ENCODE measurements at regions not wholly inside any gene's neighbourhood (a gene's known extent, or its start where the extent isn't known, plus 50 kb on each side); places are given as distances from the start of the nearest gene placed in this dataset.

GRCh38 chr18:68256418-68257067 lies 458.4 kb downstream of the TMX3 start:
- intact Hi-C loops (cut with DNase I), result no loop called here
- no peak overlapping the region for H3K27ac ChIP-seq
- no peak for DNase-seq
- WGBS, 3 donors, result 49 to 63% (median 55%) methylated on average over 3 of the region's 3 CpGs
- no peaks in the 10 kb centered on the region for H3K27me3 ChIP-seq
- H3K4me3 ChIP-seq, result no peak overlapping the region
- TF ChIP-seq EP300 (IDR thresholded peaks at IDR 0.05) (no peak), POLR2A (IDR thresholded peaks at IDR 0.05) (no peak), CTCF (IDR thresholded peaks at IDR 0.05) (no peak)
- no peaks in the 10 kb centered on the region for H3K36me3 ChIP-seq
- H3K9me3 ChIP-seq, result no peaks in the 10 kb centered on the region
- no peaks in the 10 kb centered on the region for H3K4me1 ChIP-seq (ENCODE audit: insufficient read depth)

- H3K36me3 ChIP-seq, result no peaks in the 10 kb centered on the region
- H3K4me1 ChIP-seq (ENCODE audit: insufficient read depth), result no peaks in the 10 kb centered on the region
- no peak for DNase-seq
- intact Hi-C loops (cut with DNase I), result no loop called here
- H3K27me3 ChIP-seq, result no peaks in the 10 kb centered on the region
- WGBS, 3 donors, result 37 to 51% (median 50%) methylated on average over 2 of the region's 2 CpGs
- no peak overlapping the region for H3K27ac ChIP-seq
- no peak for TF ChIP-seq EP300 (IDR thresholded peaks at IDR 0.05)
- TF ChIP-seq POLR2A (IDR thresholded peaks at IDR 0.05), result no peak
- no peak for TF ChIP-seq CTCF (IDR thresholded peaks at IDR 0.05)
- H3K9me3 ChIP-seq, result no peaks in the 10 kb centered on the region
- no peak overlapping the region for H3K4me3 ChIP-seq
Observed at GRCh38 chr18:68244786-68245185, 470.1 kb downstream of the TMX3 start.

- no peak for DNase-seq
- Histone ChIP-seq H3K9me3 (no peaks in the 10 kb centered on the region), H3K4me1 (ENCODE audit: insufficient read depth) (no peaks in the 10 kb centered on the region), H3K27me3 (no peaks in the 10 kb centered on the region), H3K36me3 (no peaks in the 10 kb centered on the region), H3K27ac (no peak overlapping the region), H3K4me3 (no peak overlapping the region)
- intact Hi-C loops (cut with DNase I), result no loop called here
- TF ChIP-seq CTCF (IDR thresholded peaks at IDR 0.05) (no peak), POLR2A (IDR thresholded peaks at IDR 0.05) (no peak), EP300 (IDR thresholded peaks at IDR 0.05) (no peak)
Observed at GRCh38 chr18:68241881-68242280, 473.0 kb downstream of the TMX3 start.

GRCh38 chr18:68234676-68235075 lies 480.2 kb downstream of the TMX3 start:
- Histone ChIP-seq H3K9me3 (no peaks in the 10 kb centered on the region), H3K27me3 (no peaks in the 10 kb centered on the region), H3K27ac (no peak overlapping the region), H3K36me3 (no peaks in the 10 kb centered on the region), H3K4me1 (ENCODE audit: insufficient read depth) (no peaks in the 10 kb centered on the region), H3K4me3 (no peak overlapping the region)
- no peak for DNase-seq
- TF ChIP-seq EP300 (IDR thresholded peaks at IDR 0.05) (no peak), CTCF (IDR thresholded peaks at IDR 0.05) (no peak), POLR2A (IDR thresholded peaks at IDR 0.05) (no peak)
- intact Hi-C loops (cut with DNase I), result no loop called here
- 39 to 79% (median 73%) methylated on average over 2 of the region's 2 CpGs for WGBS, 3 donors

All from ovary (tissue), 7 donors.